GM12864 (cell line): ENCODE measurements at regions not wholly inside any gene's neighbourhood (a gene's known extent, or its start where the extent isn't known, plus 50 kb on each side); places are given as distances from the start of the nearest gene placed in this dataset.

Source experiments
- DNase-seq: peaks from one replicate; pipeline ENCODE4 v3.0.0-alpha.2; 2011; ENCODE audit warnings: low read depth
- H3K4me3 ChIP-seq: 2 replicates; pipeline ENCODE4 v1.5.1; 2011; ENCODE audit warnings: mild to moderate bottlenecking, low read depth, low read length, control low read depth
- CTCF ChIP-seq: IDR thresholded peaks from 2 replicates; pipeline ENCODE4 v1.5.1; 2011; ENCODE audit warnings: low read depth, mild to moderate bottlenecking, moderate library complexity, low read length, control low read depth, inconsistent platforms; ENCODE audit errors: missing control alignments

DNA sequence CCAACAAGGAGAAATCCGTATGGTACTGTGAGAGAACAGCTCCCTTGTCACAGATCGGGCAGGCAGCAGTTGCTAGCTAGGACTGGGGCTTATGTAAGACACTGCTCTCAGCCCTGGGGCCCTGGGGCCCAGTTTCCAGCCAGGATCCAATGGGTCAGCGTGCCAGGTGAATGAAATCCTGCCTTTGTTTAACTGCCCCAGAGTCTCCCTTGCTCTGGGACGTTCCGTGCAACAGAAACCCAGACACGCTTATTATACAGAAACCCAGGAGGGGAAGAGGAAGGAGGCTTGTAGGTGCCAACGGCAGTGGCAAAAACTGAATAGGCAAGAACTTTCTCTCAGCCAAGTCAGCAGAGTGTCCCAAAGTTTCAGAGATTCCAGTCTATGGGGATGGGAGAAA is 110.6 kb downstream of the DIO2 start:
- TF ChIP-seq CTCF = no peak
- no peak for DNase-seq
- H3K4me3 ChIP-seq = no peak overlapping the region

GRCh38 chr14:80095623-80096022 is 115.7 kb downstream of the DIO2 start:
- no peak for DNase-seq
- no peak for TF ChIP-seq CTCF

DNA sequence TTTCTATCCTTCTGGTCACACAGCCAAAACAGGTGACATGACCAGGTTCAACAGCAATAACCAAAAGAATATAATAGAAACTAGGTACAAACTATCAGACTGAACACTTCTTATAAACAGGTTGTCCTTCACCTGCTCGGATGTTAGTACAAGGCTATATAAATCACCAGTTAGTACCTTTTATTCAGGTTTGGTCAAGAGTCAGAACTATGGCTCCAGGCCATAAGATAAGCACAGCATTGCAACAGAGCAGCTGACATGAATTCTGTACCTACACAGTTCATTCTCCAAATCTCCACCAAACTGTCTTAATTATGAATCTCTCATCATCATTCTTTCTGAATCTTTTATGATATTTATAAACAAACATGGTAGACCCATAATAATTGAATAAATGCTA is 123.9 kb downstream of the DIO2 start:
- no peak for DNase-seq
- TF ChIP-seq CTCF = no peak
- no peak overlapping the region for H3K4me3 ChIP-seq

More at GRCh38 chr14:80095623-80096022, 115.7 kb downstream of the DIO2 start:
- no peak overlapping the region for H3K4me3 ChIP-seq

GRCh38 chr14:80084196-80084595 is 127.1 kb downstream of the DIO2 start:
- TF ChIP-seq CTCF = no peak

DNA sequence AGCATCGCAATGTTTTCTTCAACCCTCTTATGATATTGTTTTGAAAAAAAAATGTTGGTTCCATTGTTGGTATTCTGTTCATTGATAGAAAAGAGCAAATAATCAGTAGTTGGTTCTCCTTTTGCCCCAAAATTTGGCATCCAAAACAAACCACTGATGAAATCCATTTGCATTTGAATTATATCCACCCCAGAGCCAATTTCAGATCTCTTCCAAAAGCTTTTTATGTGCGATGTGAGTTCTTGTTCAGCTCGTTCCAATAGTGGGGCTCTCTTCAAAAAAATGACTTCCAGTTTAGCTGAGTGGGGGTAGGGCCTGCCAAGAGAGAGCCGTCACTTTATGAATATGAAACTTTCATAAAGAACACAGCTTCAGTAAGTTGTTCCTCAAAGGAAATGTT is 130.7 kb downstream of the DIO2 start:
- DNase-seq = no peak
- H3K4me3 ChIP-seq = no peak overlapping the region
- TF ChIP-seq CTCF = no peak

More at GRCh38 chr14:80084196-80084595, 127.1 kb downstream of the DIO2 start:
- DNase-seq = no peak
- H3K4me3 ChIP-seq = no peak overlapping the region

DNA sequence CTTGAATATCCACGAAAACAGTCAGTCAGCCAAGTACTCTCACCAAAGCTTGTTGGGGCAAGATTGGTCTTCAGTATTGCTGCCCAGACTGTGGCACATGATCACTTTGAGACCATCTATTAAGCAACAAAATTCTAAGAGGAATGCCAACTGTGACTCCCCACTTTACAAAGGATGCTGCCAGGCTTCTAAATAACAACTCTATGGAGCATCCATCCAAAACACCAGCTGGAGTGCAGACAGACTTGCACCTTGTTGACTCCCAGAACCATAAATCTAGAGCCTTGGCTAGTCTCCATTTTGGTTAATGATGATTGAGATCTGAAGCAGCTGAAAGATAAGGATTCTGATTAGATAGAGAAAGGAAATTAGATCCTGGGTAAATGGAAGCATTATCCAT is 132.8 kb downstream of the DIO2 start:
- DNase-seq = no peak
- H3K4me3 ChIP-seq = no peak overlapping the region
- no peak for TF ChIP-seq CTCF

- no peak for DNase-seq
- TF ChIP-seq CTCF = no peak
- H3K4me3 ChIP-seq = no peak overlapping the region
Measured at GRCh38 chr14:80077262-80077661, 134.0 kb downstream of the DIO2 start.
